ENCODE measurements at regions not wholly inside any gene's neighbourhood (a gene's known extent, or its start where the extent isn't known, plus 50 kb on each side); places are given as distances from the start of the nearest gene placed in this dataset.

DNA sequence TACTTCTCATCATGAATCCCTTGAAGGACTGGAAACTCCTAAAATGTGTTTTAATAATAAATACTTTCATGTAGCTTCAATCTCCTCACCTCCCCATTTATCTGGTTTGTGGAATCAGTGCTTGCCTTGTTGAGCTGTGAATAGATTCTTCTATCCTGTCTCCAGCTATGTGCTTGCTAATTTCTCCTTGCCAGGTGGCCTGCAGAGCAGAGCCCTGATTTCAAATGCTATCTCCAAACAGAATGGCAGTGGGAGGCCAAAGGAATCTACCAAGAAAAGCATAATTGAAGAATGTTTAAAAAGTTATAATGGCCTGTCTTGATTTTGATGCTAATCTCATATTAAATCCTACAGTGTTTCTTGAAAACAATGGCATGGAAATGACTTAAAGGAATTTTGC, 309.3 kb upstream of the CHORDC1 start:
- TF ChIP-seq, protein P1, sequence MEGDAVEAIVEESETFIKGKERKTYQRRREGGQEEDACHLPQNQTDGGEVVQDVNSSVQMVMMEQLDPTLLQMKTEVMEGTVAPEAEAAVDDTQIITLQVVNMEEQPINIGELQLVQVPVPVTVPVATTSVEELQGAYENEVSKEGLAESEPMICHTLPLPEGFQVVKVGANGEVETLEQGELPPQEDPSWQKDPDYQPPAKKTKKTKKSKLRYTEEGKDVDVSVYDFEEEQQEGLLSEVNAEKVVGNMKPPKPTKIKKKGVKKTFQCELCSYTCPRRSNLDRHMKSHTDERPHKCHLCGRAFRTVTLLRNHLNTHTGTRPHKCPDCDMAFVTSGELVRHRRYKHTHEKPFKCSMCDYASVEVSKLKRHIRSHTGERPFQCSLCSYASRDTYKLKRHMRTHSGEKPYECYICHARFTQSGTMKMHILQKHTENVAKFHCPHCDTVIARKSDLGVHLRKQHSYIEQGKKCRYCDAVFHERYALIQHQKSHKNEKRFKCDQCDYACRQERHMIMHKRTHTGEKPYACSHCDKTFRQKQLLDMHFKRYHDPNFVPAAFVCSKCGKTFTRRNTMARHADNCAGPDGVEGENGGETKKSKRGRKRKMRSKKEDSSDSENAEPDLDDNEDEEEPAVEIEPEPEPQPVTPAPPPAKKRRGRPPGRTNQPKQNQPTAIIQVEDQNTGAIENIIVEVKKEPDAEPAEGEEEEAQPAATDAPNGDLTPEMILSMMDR (conservative IDR thresholded peaks at IDR 0.05; ENCODE audit: low read depth, low read length) = no peak
- no peak overlapping the region for H3K4me2 ChIP-seq
- no peaks in the 10 kb centered on the region for H3K4me1 ChIP-seq (ENCODE audit: low read depth, poor library complexity, severe bottlenecking)
- H3K27ac ChIP-seq = no peak overlapping the region
- no peak overlapping the region for H3K4me3 ChIP-seq (IDR thresholded peaks at IDR 0.05; ENCODE audit: insufficient read depth, low read depth, low read length)
- no peaks in the 10 kb centered on the region for H3K79me2 ChIP-seq (ENCODE audit: insufficient read depth, low read depth)
- H3K27me3 ChIP-seq (ENCODE audit: insufficient read depth, low read depth) = no peaks in the 10 kb centered on the region
- H2AFZ ChIP-seq (ENCODE audit: low read depth) = no peak overlapping the region
- no peaks in the 10 kb centered on the region for H4K20me1 ChIP-seq (ENCODE audit: insufficient read depth)
- H3K36me3 ChIP-seq (ENCODE audit: insufficient read depth) = no peaks in the 10 kb centered on the region
- no peak overlapping the region for H3K9ac ChIP-seq

DNA sequence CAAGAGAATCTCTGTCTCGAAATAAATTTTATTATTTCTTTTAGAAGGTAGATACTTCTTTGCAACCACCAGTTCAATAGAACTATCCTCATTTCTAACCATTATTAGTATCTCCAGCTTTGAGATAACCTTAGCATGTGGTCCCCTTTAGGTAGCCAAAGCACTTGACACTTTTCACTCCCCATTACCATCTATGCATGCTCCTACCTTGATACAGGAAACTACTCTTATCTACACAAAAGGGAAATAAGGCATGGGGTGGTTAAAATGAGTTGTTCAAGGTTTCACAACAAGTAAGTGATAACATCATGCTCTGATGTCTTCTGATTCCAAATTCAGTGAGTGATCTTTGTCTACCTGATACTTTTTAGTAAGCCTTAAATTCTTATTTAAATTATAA, 308.2 kb upstream of the CHORDC1 start:
- no peak overlapping the region for H3K27ac ChIP-seq
- H3K4me3 ChIP-seq (IDR thresholded peaks at IDR 0.05; ENCODE audit: insufficient read depth, low read depth, low read length) = no peak overlapping the region
- H3K27me3 ChIP-seq (ENCODE audit: insufficient read depth, low read depth) = no peaks in the 10 kb centered on the region
- H3K9ac ChIP-seq = no peak overlapping the region
- no peaks in the 10 kb centered on the region for H3K4me1 ChIP-seq (ENCODE audit: low read depth, poor library complexity, severe bottlenecking)
- H3K36me3 ChIP-seq (ENCODE audit: insufficient read depth) = no peaks in the 10 kb centered on the region
- TF ChIP-seq, protein P1 (conservative IDR thresholded peaks at IDR 0.05; ENCODE audit: low read depth, low read length) = no peak
- H2AFZ ChIP-seq (ENCODE audit: low read depth) = no peak overlapping the region
- no peaks in the 10 kb centered on the region for H3K79me2 ChIP-seq (ENCODE audit: insufficient read depth, low read depth)
- H4K20me1 ChIP-seq (ENCODE audit: insufficient read depth) = no peaks in the 10 kb centered on the region
- no peak overlapping the region for H3K4me2 ChIP-seq

DNA sequence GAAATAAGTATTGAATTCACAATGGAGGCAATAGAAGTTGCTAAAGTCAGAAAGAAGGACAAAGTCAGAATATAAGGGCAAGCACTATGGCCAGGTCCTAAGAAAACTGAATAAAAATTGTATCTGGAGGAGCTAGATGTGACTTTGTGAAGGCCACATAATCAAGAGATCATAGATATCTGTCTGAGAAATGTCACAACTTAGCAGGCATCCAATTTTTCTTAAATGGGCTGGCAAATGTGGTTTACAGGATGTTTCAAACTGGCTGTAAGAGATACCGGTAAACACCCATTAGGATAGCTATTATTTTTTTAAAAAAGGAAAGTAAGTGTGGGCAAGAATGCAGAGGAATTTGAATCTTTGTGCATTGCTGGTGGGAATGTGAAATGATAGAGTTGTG, 303.1 kb upstream of the CHORDC1 start:
- no peak overlapping the region for H3K9ac ChIP-seq
- no peaks in the 10 kb centered on the region for H3K36me3 ChIP-seq (ENCODE audit: insufficient read depth)
- no peaks in the 10 kb centered on the region for H3K4me1 ChIP-seq (ENCODE audit: low read depth, poor library complexity, severe bottlenecking)
- H3K27me3 ChIP-seq (ENCODE audit: insufficient read depth, low read depth) = no peaks in the 10 kb centered on the region
- no peaks in the 10 kb centered on the region for H4K20me1 ChIP-seq (ENCODE audit: insufficient read depth)
- no peak overlapping the region for H3K4me2 ChIP-seq
- no peak overlapping the region for H3K27ac ChIP-seq
- TF ChIP-seq, protein P1 (conservative IDR thresholded peaks at IDR 0.05; ENCODE audit: low read depth, low read length) = no peak
- H3K79me2 ChIP-seq (ENCODE audit: insufficient read depth, low read depth) = no peaks in the 10 kb centered on the region
- H3K4me3 ChIP-seq (IDR thresholded peaks at IDR 0.05; ENCODE audit: insufficient read depth, low read depth, low read length) = no peak overlapping the region
- no peak overlapping the region for H2AFZ ChIP-seq (ENCODE audit: low read depth)

DNA sequence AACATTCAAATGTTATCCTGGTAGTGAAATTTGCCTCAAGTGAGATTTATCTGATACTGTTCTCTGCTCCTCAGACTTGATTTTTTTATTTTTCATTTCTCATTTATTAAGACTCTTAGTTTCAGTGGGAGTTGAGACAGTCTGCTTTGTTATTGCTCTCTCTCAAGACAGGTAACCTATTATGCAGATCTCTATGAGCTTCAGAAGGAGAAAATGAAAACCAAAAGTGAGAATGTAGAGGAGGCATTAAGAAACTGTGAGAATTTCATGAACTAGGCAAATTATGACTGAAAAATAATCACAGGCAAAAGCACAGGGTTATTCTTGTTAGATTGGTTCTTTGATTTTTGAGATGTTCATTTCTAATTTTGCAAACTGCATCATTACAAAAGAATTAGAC, 290.0 kb upstream of the CHORDC1 start:
- Histone ChIP-seq H3K4me2 (peak overlapping the region; percentile 48; the same call in 1 of the 2 replicates), H2AFZ (ENCODE audit: low read depth) (no peak overlapping the region; the same call in 1 of the 2 replicates), H3K4me3 (IDR thresholded peaks at IDR 0.05; ENCODE audit: insufficient read depth, low read depth, low read length) (no peak overlapping the region), H3K27ac (peak overlapping the region; percentile 60), H3K9ac (no peak overlapping the region), H3K36me3 (ENCODE audit: insufficient read depth) (no peaks in the 10 kb centered on the region), H3K4me1 (ENCODE audit: low read depth, poor library complexity, severe bottlenecking) (peaks cover 28% of the 10 kb centered on the region), H3K79me2 (ENCODE audit: insufficient read depth, low read depth) (no peaks in the 10 kb centered on the region), H4K20me1 (ENCODE audit: insufficient read depth) (no peaks in the 10 kb centered on the region), H3K27me3 (ENCODE audit: insufficient read depth, low read depth) (no peaks in the 10 kb centered on the region)
- TF ChIP-seq, protein P1 (conservative IDR thresholded peaks at IDR 0.05; ENCODE audit: low read depth, low read length) = no peak
